Stimulated activated CD8-positive, alpha-beta memory T cell treated with anti-CD3 and anti-CD28 coated beads, Interleukin-4, amount 100 ng/mL, for 48 hours (primary cell): ENCODE measurements at regions not wholly inside any gene's neighbourhood (a gene's known extent, or its start where the extent isn't known, plus 50 kb on each side); places are given as distances from the start of the nearest gene placed in this dataset.

ENCODE experiments used
- DNase-seq: peaks from one replicate; pipeline ENCODE4 v3.0.0-alpha.2; 2020

DNA sequence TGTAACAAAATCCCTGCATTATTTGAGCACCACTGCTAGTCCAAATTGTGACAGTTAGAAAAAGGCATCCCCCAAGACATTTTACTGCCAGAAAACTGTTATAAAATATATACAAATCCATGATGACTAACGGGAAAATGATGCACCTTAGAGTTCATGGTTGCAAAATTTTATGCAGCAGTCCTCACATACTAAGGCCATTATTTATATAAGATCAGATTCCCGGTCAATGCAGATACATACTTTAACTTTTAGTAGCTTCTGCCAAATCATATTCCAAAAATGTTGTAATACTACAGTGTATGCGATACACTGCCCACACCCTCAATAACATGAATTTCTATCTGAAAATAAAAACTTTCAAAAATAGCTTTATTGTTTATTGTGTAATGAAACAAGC is 239.9 kb upstream of the ZNF32 start:
- DNase-seq = no peak

- no peak for DNase-seq
Measured at GRCh38 chr10:43885842-43886241, 237.2 kb upstream of the ZNF32 start.

GRCh38 chr10:43885252-43885651 is 236.6 kb upstream of the ZNF32 start:
- DNase-seq = no peak

GRCh38 chr10:43884501-43885105 is 235.9 kb upstream of the ZNF32 start:
- no peak for DNase-seq

DNA sequence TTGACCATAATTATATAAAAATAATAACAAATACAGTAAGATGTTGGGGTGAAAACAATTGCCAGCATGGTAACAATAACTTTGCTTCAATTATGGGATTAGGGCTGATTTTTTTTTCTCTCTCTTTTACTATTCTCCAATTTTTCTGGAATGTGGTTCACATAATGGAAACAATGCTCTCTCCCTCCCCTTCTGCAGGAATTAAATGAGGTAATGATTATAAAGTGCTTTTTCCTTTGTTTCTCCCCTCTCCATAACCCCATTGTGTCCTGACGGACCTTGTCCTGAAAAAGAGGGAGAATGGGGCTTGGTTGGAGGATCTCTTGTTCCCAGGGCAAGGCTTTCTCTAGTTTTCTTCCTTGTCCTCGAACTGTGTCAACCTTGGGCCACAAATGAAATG is 234.0 kb upstream of the ZNF32 start:
- DNase-seq = no peak

DNA sequence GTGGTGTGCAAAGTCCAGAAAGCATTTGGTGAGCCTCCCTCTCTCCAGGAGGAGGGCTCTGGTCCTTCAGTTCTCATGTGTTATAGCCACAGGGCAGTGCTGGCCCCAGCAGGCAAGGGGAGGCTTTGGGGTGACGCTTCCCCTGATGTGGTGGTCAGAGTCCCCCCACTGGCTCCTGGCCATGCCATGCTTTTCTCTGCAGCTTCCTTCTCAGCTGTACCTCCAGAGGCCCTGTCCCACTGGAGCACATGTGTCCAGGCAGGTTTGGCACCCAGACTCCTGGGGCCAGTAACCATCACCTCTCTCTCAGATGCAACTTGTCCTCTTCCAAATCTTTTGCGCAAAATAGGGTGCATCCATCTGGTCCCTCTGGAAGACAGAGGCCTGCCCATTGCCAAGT is 233.0 kb upstream of the ZNF32 start:
- no peak for DNase-seq

DNA sequence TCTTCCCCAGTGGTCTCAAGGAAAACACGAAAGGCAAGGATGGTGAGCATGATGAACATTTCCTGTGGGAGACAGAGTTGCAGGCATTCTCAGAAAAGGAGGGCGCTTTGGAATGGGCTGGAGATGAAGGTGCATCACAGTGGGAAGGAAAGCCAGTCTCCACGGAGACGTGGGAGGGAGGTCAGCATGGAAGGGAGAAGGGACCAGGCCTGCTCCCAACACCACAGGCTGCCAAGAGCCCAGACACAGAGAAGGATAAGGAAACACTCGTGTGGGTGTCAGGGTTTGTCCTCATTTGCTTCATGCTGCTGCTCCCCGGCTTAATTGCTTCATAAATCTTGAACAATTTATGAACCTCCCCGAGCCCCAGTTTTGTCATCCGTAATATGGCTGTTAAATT is 231.5 kb upstream of the ZNF32 start:
- no peak for DNase-seq

GRCh38 chr10:43879742-43880141 is 231.1 kb upstream of the ZNF32 start:
- no peak for DNase-seq

GRCh38 chr10:43879162-43879561 is 230.5 kb upstream of the ZNF32 start:
- no peak for DNase-seq

DNA sequence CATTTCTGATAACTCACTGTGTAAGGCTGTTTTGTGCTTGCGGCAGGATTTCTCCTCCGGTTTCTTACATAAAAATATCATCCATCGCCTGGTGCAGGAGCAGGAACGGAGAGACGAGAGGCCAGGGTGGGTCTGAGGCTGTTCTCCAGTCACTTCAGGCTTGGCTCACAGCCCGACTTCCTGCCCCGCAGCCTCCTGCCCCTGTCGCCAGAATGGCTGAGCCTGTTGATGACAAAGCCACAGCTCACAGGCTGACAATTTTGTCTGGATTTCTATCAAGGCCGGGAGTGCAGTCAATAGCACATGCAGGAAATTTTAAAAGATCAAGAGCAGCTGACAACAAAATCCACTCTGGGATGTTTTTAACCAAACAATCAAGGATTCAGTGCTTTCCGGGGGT is 229.7 kb upstream of the ZNF32 start:
- DNase-seq = no peak

DNA sequence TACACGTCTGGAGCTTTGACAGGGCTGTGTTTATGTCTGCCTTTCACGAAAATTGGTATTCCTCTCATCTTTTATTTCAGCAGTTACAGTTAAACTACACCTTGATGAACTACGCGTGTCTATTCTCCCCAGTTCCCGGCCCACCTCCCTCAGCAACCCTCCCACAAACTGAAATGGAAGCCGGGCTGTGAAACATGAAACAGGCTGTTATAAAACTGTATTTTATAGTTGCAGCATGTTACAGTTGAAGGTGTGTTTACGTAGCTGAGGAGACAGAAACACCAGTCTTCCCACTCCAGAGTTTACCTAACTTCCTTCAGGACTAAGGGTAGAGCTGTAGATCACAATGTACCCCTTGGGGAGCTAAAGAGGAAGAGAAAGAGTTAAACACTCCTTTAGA is 228.3 kb upstream of the ZNF32 start:
- DNase-seq = no peak

GRCh38 chr10:43874984-43875383 is 226.3 kb upstream of the ZNF32 start:
- peak; percentile 11 for DNase-seq

DNA sequence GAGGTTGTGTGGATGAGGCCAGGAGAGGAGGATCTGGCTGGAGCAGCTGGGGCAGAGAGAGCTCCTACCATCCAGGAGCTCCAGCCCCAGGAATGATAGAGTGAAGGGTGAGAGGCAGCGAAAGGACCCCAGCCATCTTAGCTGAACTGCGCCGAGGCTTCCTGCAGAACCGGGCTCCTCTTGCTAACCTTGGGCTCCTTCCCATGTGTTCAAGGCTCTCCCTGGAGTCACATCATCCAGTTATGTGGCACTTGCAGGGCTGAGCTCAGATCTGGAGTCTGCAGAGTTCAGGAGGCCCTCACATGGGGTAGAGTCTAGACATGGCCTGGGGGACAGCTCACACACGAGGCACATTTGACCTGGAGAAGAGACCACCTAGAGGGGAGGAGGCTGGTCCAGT is 225.0 kb upstream of the ZNF32 start:
- DNase-seq = no peak

- peak; percentile 7 for DNase-seq
Measured at GRCh38 chr10:43872644-43873043, 224.0 kb upstream of the ZNF32 start.

- no peak for DNase-seq
Measured at GRCh38 chr10:43871545-43871944, 222.9 kb upstream of the ZNF32 start.

- DNase-seq = peak; percentile 7
Measured at GRCh38 chr10:43870968-43871439, 222.3 kb upstream of the ZNF32 start.

GRCh38 chr10:43869669-43870322 is 221.1 kb upstream of the ZNF32 start:
- no peak for DNase-seq

DNA sequence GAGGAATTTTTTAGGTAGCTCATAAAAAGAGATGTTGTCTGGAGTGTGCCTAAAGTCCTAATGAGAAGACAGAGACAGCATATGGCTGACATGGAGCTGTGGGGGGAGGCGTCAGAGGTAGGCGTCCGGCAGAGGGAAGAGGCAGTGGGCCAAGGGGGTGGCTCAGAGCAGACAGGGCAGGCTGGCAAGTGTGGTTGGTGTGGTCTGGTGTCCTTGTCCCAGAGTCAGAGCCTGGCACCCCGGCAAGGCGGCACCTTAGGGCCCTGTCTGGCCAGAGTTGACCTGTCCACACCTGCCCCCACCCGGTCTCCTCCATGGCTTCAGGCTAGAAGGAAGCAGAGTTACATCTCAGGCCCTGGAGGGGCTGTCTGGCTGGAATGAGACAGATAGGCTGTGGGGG is 220.3 kb upstream of the ZNF32 start:
- no peak for DNase-seq

GRCh38 chr10:43867667-43868565 is 219.2 kb upstream of the ZNF32 start:
- no peak for DNase-seq

- DNase-seq = no peak
Measured at GRCh38 chr10:43867113-43867512, 218.4 kb upstream of the ZNF32 start.

DNA sequence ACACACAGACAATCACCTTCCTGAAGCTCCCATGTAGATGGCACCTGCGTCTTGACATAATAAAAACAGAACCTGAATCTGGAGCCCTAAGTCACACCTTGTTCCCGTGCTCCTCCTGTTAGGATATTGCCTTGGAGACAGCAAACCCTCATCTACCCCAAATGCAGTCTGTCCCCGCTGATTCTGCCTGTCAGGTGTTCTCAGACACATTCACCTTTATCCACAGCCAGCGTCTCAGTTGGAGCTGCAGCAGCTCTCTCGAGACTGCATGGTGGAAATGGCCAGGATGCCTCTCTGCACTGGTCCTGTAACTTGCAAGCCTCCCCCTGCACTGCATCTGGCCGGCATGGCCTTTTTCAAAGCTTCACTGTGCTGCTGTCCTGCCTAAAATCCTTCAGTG is 218.0 kb upstream of the ZNF32 start:
- peak; percentile 14 for DNase-seq

- peak; percentile 20 for DNase-seq
Measured at GRCh38 chr10:43865265-43866135, 216.8 kb upstream of the ZNF32 start.

DNA sequence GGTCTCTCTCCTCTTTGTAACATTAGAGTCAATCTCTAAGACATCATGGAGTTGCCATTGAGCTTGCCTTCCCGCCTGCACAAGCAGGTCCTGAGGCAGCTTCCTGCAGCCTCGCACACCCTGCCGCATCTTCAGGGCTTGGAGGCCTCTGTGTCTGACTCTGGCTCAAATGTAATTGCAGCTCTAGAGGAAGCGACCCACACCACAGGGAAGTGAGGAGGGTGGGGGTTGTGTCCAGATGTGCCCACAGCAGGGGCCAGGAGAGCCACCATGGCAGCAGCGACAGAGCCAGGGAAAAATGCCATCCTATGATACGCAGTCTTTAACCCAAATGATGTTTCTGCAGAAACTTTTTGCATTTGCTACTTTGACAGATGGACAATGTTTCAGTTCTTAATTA is 216.0 kb upstream of the ZNF32 start:
- DNase-seq = peak; percentile 9
